HepG2 (cell line): ENCODE measurements at regions not wholly inside any gene's neighbourhood (a gene's known extent, or its start where the extent isn't known, plus 50 kb on each side); places are given as distances from the start of the nearest gene placed in this dataset.

Experiments
- ATAC-seq: fragments of 200-7000 bp; cut with Tn5 transposase; 3 replicates; pipeline ENCODE4 v1.9.1; 2020; ENCODE audit warnings: mild to moderate bottlenecking, moderate library complexity
- BruUV-seq: library from RNA; stranded (reverse); fragments of 400-500 nt; replicated peaks from 2 replicates; lab custom pipeline; 2021; lab: Mats Ljungman, UMichigan
- CTCF ChIA-PET: fragments of 300-600 bp; formaldehyde crosslinking; extraction: SDS; loops from one replicate; lab custom pipeline; 2021; ENCODE audit warnings: low total read pairs, inconsistent platforms, low intra/inter-chr PET ratio; lab: Yijun Ruan, JAX
- POLR2A ChIA-PET: fragments of 350-600 bp; sonication (Branson Sonifier 250); formaldehyde crosslinking; loops from one replicate; lab custom pipeline; 2020; ENCODE audit warnings: antibody characterized with exemption, inconsistent platforms; lab: Yijun Ruan, JAX
- DNase-seq: peaks from one replicate; pipeline ENCODE4 v3.0.0-alpha.2; 2015; ENCODE audit warnings: low spot score
- FAIRE-seq: peaks from 3 replicates; lab custom pipeline; 2011; peaks lifted over from hg19 to GRCh38; lab: Jason Lieb, UNC
- H2AFZ ChIP-seq: one replicate; pipeline ENCODE4 v1.6.1; 2011; ENCODE audit warnings: low read length, inconsistent platforms
- H3K27ac ChIP-seq: fragments of 300-600 bp; 3 replicates; pipeline ENCODE4 v1.8.0; 2011; ENCODE audit warnings: mixed run types, mild to moderate bottlenecking, mixed read lengths, low read length, inconsistent platforms; ENCODE audit not compliant: insufficient read depth; ENCODE audit errors: extremely low read length
- H3K27me3 ChIP-seq, 2 experiments: fragments of 200-600 bp in 1 of 2; 2 replicates in 1 of 2; 3 replicates in 1 of 2; pipeline versions ENCODE4 v1.6.0 to v1.8.0; 2011; ENCODE audit warnings: low read length in 2 of 2, mild to moderate bottlenecking in 2 of 2, moderate library complexity in 2 of 2, inconsistent platforms in 1 of 2; ENCODE audit not compliant: insufficient read depth in 2 of 2, control insufficient read depth in 1 of 2
- H3K36me3 ChIP-seq, 2 experiments: fragments of 200-600 bp in 1 of 2; replicated peaks in 1 of 2; 2 replicates in 1 of 2; 3 replicates in 1 of 2; pipeline versions ENCODE4 v1.5.1 to v1.8.0; 2011; ENCODE audit warnings: low read length in 2 of 2, inconsistent platforms in 1 of 2; ENCODE audit not compliant: insufficient read depth in 2 of 2, control insufficient read depth in 1 of 2
- H3K4me1 ChIP-seq: 2 replicates; pipeline ENCODE4 v1.5.1; 2012; ENCODE audit warnings: low read length, inconsistent platforms; ENCODE audit not compliant: insufficient read depth
- H3K4me2 ChIP-seq: 2 replicates; pipeline ENCODE4 v1.6.0; 2011; ENCODE audit warnings: low read depth, low read length, inconsistent platforms
- H3K4me3 ChIP-seq, 3 experiments: fragments of 200-600 bp in 1 of 3; sonication (generic), shearing (Covaris generic) in 1 of 3; replicated peaks in 1 of 3; 2 replicates each; pipeline ENCODE4 v1.5.1; 2011 to 2016; ENCODE audit warnings: low read length in 3 of 3, inconsistent platforms in 2 of 3, low read depth in 2 of 3, mild to moderate bottlenecking in 2 of 3, control low read depth in 1 of 3, mixed read lengths in 1 of 3; ENCODE audit not compliant: insufficient read depth in 1 of 3
- H3K79me2 ChIP-seq: one replicate; pipeline ENCODE4 v1.6.1; 2011; ENCODE audit warnings: low read length, inconsistent platforms; ENCODE audit not compliant: insufficient read depth
- H3K9ac ChIP-seq: 2 replicates; pipeline ENCODE4 v1.6.0; 2011; ENCODE audit warnings: mild to moderate bottlenecking, low read depth, low read length, inconsistent platforms; ENCODE audit not compliant: insufficient read depth
- H3K9me3 ChIP-seq: 2 replicates; pipeline ENCODE4 v1.5.1; 2012; ENCODE audit warnings: mild to moderate bottlenecking, low read length
- H4K20me1 ChIP-seq: 2 replicates; pipeline ENCODE4 v1.6.0; 2011; ENCODE audit warnings: inconsistent platforms, mild to moderate bottlenecking, low read length, moderate library complexity; ENCODE audit not compliant: insufficient read depth
- BRD4 ChIP-seq: sonication (generic); formaldehyde crosslinking; IDR thresholded peaks from 2 replicates; pipeline ENCODE4 v1.4.0; 2020; ENCODE audit warnings: missing genetic modification reagents
- FOXP1 ChIP-seq, 2 experiments: fragments of 450-650 bp in 1 of 2; IDR thresholded peaks; 2 replicates each; pipeline ENCODE4 v1.6.1; 2017 to 2018; ENCODE audit warnings: antibody characterized with exemption in 1 of 2
- GFI1 ChIP-seq: sonication (generic); formaldehyde crosslinking; IDR thresholded peaks from 2 replicates; pipeline ENCODE4 v1.5.0; 2020; ENCODE audit warnings: missing genetic modification reagents, mild to moderate bottlenecking, borderline replicate concordance
- KLF13 ChIP-seq: sonication (generic); formaldehyde crosslinking; IDR thresholded peaks from 2 replicates; pipeline ENCODE4 v1.4.0; 2020; ENCODE audit warnings: mild to moderate bottlenecking, missing genetic modification reagents
- MAZ ChIP-seq, 2 experiments: sonication (generic) in 1 of 2; formaldehyde crosslinking in 1 of 2; IDR thresholded peaks; 2 replicates each; pipeline versions ENCODE4 v1.5.0 to v1.6.1; 2012 to 2020; ENCODE audit warnings: low read depth in 2 of 2, mild to moderate bottlenecking in 2 of 2, borderline replicate concordance in 1 of 2, improper control_type of control experiment in 1 of 2, low read length in 1 of 2, missing genetic modification reagents in 1 of 2, moderate library complexity in 1 of 2
- NFE2 ChIP-seq: sonication (generic); formaldehyde crosslinking; IDR thresholded peaks from 2 replicates; pipeline ENCODE4 v1.4.0; 2020; ENCODE audit warnings: missing genetic modification reagents
- PBX2 ChIP-seq: IDR thresholded peaks from 2 replicates; pipeline ENCODE4 v1.6.1; 2016; ENCODE audit warnings: control low read depth
- SOX5 ChIP-seq: IDR thresholded peaks from 2 replicates; pipeline ENCODE4 v1.6.1; 2016; ENCODE audit warnings: borderline replicate concordance
- TERF1 ChIP-seq: sonication (generic); formaldehyde crosslinking; IDR thresholded peaks from 2 replicates; pipeline ENCODE4 v1.8.0; 2022; ENCODE audit warnings: mild to moderate bottlenecking, missing genetic modification reagents, moderate library complexity
- TFDP2 ChIP-seq: sonication (generic); formaldehyde crosslinking; IDR thresholded peaks from 2 replicates; pipeline ENCODE4 v1.4.0; 2020; ENCODE audit warnings: missing genetic modification reagents
- TP53 ChIP-seq: sonication (generic); formaldehyde crosslinking; conservative IDR thresholded peaks from 2 replicates; pipeline ENCODE4 v1.4.0; 2020; ENCODE audit warnings: missing genetic modification reagents
- ZFP82 ChIP-seq: sonication (generic); formaldehyde crosslinking; IDR thresholded peaks from 2 replicates; pipeline ENCODE4 v1.5.1; 2020; ENCODE audit warnings: mild to moderate bottlenecking, missing genetic modification reagents, borderline replicate concordance
- ZIK1 ChIP-seq: sonication (generic); formaldehyde crosslinking; IDR thresholded peaks from 2 replicates; pipeline ENCODE4 v1.5.0; 2020; ENCODE audit warnings: mild to moderate bottlenecking, low read depth, missing genetic modification reagents, borderline replicate concordance
- ZNF329 ChIP-seq: sonication (generic); formaldehyde crosslinking; IDR thresholded peaks from 2 replicates; pipeline ENCODE4 v1.9.0; 2021; ENCODE audit warnings: low read depth, mild to moderate bottlenecking, missing genetic modification reagents
- ZNF432 ChIP-seq: sonication (generic); formaldehyde crosslinking; IDR thresholded peaks from 2 replicates; pipeline ENCODE4 v1.5.0; 2020; ENCODE audit warnings: missing genetic modification reagents, mild to moderate bottlenecking, borderline replicate concordance
- ZNF576 ChIP-seq: sonication (generic); formaldehyde crosslinking; IDR thresholded peaks from 2 replicates; pipeline ENCODE4 v1.4.0; 2020; ENCODE audit warnings: mild to moderate bottlenecking, missing genetic modification reagents
- ZNF580 ChIP-seq: IDR thresholded peaks from 2 replicates; pipeline ENCODE4 v1.6.1; 2016; ENCODE audit warnings: low read depth, borderline replicate concordance
- ZNF704 ChIP-seq: sonication (generic); formaldehyde crosslinking; IDR thresholded peaks from 2 replicates; pipeline ENCODE4 v1.8.1; 2023; ENCODE audit warnings: mild to moderate bottlenecking, inconsistent platforms, moderate library complexity, missing genetic modification reagents, borderline replicate concordance
- WGBS: methylation state at CpG from one replicate; pipeline ENCODE4 v1.1.6; 2017; ENCODE audit warnings: low lambda C conversion rate; 5-methylcytosine and 5-hydroxymethylcytosine counted together
- in situ Hi-C: cut with HindIII; loops from 2 replicates; pipeline ENCODE4 v1.10.0; 2017; ENCODE audit warnings: low pct_unique_long_range_greater_than_20kb; ENCODE audit not compliant: extremely low pct_ligation_motif_present
- intact Hi-C: fragments of 100-400 bp; cut with micrococcal nuclease; formaldehyde crosslinking; loops from one replicate; pipeline ENCODE4 v1.10.0; 2022; ENCODE audit not compliant: unreplicated experiment

- FAIRE-seq = no peak
- H3K9ac ChIP-seq = no peak overlapping the region
- H3K36me3 ChIP-seq = no peaks in the 10 kb centered on the region
- no peaks in the 10 kb centered on the region for H3K9me3 ChIP-seq
- WGBS = 23% methylated on average over 3 of the region's 3 CpGs
- peaks cover 0 to 24% of the 10 kb centered on the region in 2 experiments; a peak in 3 of 5 replicates for H3K27me3 ChIP-seq
- ChIA-PET POLR2A (no interaction called here), CTCF (no interaction called here)
- H4K20me1 ChIP-seq = no peaks in the 10 kb centered on the region
- in situ Hi-C loops (loop anchor here (25.0 kb wide), 1 partner anchor 1259 kb away; no protein-coding TSS in a partner anchor), intact Hi-C loops (no loop called here)
- DNase-seq = no peak
- BruUV-seq = no TSS peak
- H2AFZ ChIP-seq = no peak overlapping the region
- no peak overlapping the region for H3K4me3 ChIP-seq
- H3K27ac ChIP-seq = no peak overlapping the region
- no peaks in the 10 kb centered on the region for H3K79me2 ChIP-seq
- H3K4me1 ChIP-seq = 0 out of 2 replicates have a peak, but pooled peaks cover 9% of the 10 kb centered on the region
- TF ChIP-seq ZIK1 (CRISPR knock-in tag) = no peak
- no peak for TF ChIP-seq ZNF704 (CRISPR knock-in tag)
- no peak for TF ChIP-seq ZNF580 (CRISPR knock-in tag)
- TF ChIP-seq FOXP1 (IDR thresholded peaks at IDR 0.05) = no peak
- TF ChIP-seq FOXP1 (CRISPR knock-in tag; IDR thresholded peaks at IDR 0.05) = no peak
- no peak for TF ChIP-seq ZFP82 (CRISPR knock-in tag)
- no peak for TF ChIP-seq KLF13 (CRISPR knock-in tag)
- TF ChIP-seq ZNF432 (CRISPR knock-in tag) = no peak
- TF ChIP-seq ZNF576 (CRISPR knock-in tag) = no peak
- TF ChIP-seq ZNF329 (CRISPR knock-in tag) = no peak
- no peak for TF ChIP-seq BRD4 (CRISPR knock-in tag)
- TF ChIP-seq GFI1 (CRISPR knock-in tag) = no peak
- TF ChIP-seq NFE2 (CRISPR knock-in tag) = no peak
- no peak for TF ChIP-seq MAZ (IDR thresholded peaks at IDR 0.05; ENCODE audit: borderline replicate concordance, low read depth, low read length)
- TF ChIP-seq MAZ (CRISPR knock-in tag; IDR thresholded peaks at IDR 0.05; ENCODE audit: low read depth) = no peak
- TF ChIP-seq TFDP2 (CRISPR knock-in tag) = no peak
- no peak for TF ChIP-seq TP53 (CRISPR knock-in tag)
- TF ChIP-seq TERF1 (CRISPR knock-in tag) = no peak
- TF ChIP-seq SOX5 (CRISPR knock-in tag) = no peak
- no peak for TF ChIP-seq PBX2 (CRISPR knock-in tag)
- no peak overlapping the region for H3K4me2 ChIP-seq
- no peak for ATAC-seq
These were observed 265.6 kb downstream of the CDC5L start for GRCh38 chr6:44653091-44653490.
